Caco-2 (cell line): ENCODE measurements at regions not wholly inside any gene's neighbourhood (a gene's known extent, or its start where the extent isn't known, plus 50 kb on each side); places are given as distances from the start of the nearest gene placed in this dataset.

Source experiments
- BruUV-seq: library from RNA; stranded (reverse); fragments of 400-500 nt; replicated peaks from 2 replicates; lab custom pipeline; 2021; lab: Mats Ljungman, UMichigan
- CTCF ChIA-PET: fragments of 300-600 bp; sonication (Branson Sonifier 250); formaldehyde crosslinking; loops from one replicate; lab custom pipeline; 2022; ENCODE audit warnings: antibody characterized with exemption; lab: Charles Lee
- POLR2A ChIA-PET: fragments of 300-600 bp; sonication (Branson Sonifier 250); formaldehyde crosslinking; loops from one replicate; lab custom pipeline; 2022; ENCODE audit warnings: antibody characterized with exemption; lab: Charles Lee
- DNase-seq, 2 experiments: peaks; one replicate each; pipeline versions ENCODE4 v3.0.0 to v3.0.0-alpha.2; 2020 to 2022
- H3K27me3 ChIP-seq: replicated peaks from 2 replicates; pipeline ENCODE4 v1.6.0; 2011; ENCODE audit warnings: low read length; ENCODE audit not compliant: control insufficient read depth, insufficient read depth
- H3K36me3 ChIP-seq: 2 replicates; pipeline ENCODE4 v1.5.1; 2011; ENCODE audit warnings: low read length; ENCODE audit not compliant: control insufficient read depth, insufficient read depth
- H3K4me1 ChIP-seq: fragments of 250-450 bp; sonication (Bioruptor Pico); 2 replicates; pipeline ENCODE4 v1.5.1; 2020; ENCODE audit warnings: mild to moderate bottlenecking
- H3K4me3 ChIP-seq: 2 replicates; pipeline ENCODE4 v1.5.1; 2011; ENCODE audit warnings: low read depth, mild to moderate bottlenecking, control low read depth, low read length
- H3K9me3 ChIP-seq: fragments of 250-450 bp; sonication (Bioruptor Pico); 2 replicates; pipeline ENCODE4 v1.5.1; 2020; ENCODE audit warnings: mild to moderate bottlenecking, moderate library complexity
- H3K27ac Mint-ChIP-seq: one replicate; pipeline ENCODE4 v1.8.0; 2022; ENCODE audit warnings: mixed read lengths; ENCODE audit not compliant: unreplicated experiment
- H3K27me3 Mint-ChIP-seq: one replicate; pipeline ENCODE4 v1.8.0; 2022; ENCODE audit warnings: mixed read lengths; ENCODE audit not compliant: insufficient read depth, unreplicated experiment
- H3K36me3 Mint-ChIP-seq: one replicate; pipeline ENCODE4 v1.8.0; 2022; ENCODE audit warnings: mild to moderate bottlenecking, mixed read lengths; ENCODE audit not compliant: insufficient read depth, unreplicated experiment
- H3K4me1 Mint-ChIP-seq: one replicate; pipeline ENCODE4 v1.8.0; 2022; ENCODE audit warnings: low read depth, mixed read lengths; ENCODE audit not compliant: unreplicated experiment
- H3K4me3 Mint-ChIP-seq: one replicate; pipeline ENCODE4 v1.8.0; 2022; ENCODE audit warnings: mild to moderate bottlenecking, moderate library complexity, mixed read lengths; ENCODE audit not compliant: unreplicated experiment
- H3K9me3 Mint-ChIP-seq: one replicate; pipeline ENCODE4 v1.8.0; 2022; ENCODE audit warnings: mixed read lengths; ENCODE audit not compliant: unreplicated experiment
- intact Hi-C: fragments of 100-400 bp; cut with micrococcal nuclease; formaldehyde crosslinking; loops from one replicate; pipeline ENCODE4 v1.10.0; 2022; ENCODE audit not compliant: unreplicated experiment
- TF ChIP-seq, protein P1 (sequence below), 2 experiments: fragments of 200-600 bp in 1 of 2; IDR thresholded peaks; 1 replicate in 1 of 2; 2 replicates in 1 of 2; pipeline versions ENCODE4 v1.5.1 to v1.8.0; 2011 to 2022; ENCODE audit warnings: antibody characterized with exemption in 1 of 2, control low read depth in 1 of 2, inconsistent platforms in 1 of 2, low read depth in 1 of 2, low read length in 1 of 2, mild to moderate bottlenecking in 1 of 2, moderate library complexity in 1 of 2; ENCODE audit not compliant: insufficient read depth in 1 of 2, severe bottlenecking in 1 of 2, unreplicated experiment in 1 of 2

DNA sequence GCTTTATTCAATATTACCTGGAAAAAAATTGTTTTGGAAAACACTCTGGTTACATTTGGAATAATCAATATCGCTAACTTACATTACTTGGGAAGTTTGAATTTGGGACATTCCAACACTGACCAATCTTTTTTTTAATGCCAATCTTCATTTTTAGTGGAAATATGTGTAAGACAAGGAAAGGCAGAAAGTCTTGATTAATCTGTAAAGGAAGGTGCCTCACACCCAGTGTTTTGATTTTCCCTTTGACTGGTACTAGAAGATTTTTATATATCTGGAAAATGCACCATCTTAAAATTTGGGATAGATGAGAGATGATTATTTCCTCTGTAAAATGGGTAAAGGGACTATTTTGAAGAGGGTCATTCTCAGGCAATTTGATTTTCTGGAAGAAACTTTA, 879.2 kb upstream of the ZEB2 start:
- ChIA-PET CTCF (no interaction called here), POLR2A (no interaction called here)
- Mint-ChIP-seq H3K36me3 (no peaks in the 10 kb centered on the region), H3K9me3 (no peaks in the 10 kb centered on the region), H3K4me3 (no peak overlapping the region), H3K27ac (no peak overlapping the region), H3K27me3 (no peaks in the 10 kb centered on the region), H3K4me1 (no peaks in the 10 kb centered on the region)
- DNase-seq = no peak
- H3K36me3 ChIP-seq = no peaks in the 10 kb centered on the region
- TF ChIP-seq, protein P1, sequence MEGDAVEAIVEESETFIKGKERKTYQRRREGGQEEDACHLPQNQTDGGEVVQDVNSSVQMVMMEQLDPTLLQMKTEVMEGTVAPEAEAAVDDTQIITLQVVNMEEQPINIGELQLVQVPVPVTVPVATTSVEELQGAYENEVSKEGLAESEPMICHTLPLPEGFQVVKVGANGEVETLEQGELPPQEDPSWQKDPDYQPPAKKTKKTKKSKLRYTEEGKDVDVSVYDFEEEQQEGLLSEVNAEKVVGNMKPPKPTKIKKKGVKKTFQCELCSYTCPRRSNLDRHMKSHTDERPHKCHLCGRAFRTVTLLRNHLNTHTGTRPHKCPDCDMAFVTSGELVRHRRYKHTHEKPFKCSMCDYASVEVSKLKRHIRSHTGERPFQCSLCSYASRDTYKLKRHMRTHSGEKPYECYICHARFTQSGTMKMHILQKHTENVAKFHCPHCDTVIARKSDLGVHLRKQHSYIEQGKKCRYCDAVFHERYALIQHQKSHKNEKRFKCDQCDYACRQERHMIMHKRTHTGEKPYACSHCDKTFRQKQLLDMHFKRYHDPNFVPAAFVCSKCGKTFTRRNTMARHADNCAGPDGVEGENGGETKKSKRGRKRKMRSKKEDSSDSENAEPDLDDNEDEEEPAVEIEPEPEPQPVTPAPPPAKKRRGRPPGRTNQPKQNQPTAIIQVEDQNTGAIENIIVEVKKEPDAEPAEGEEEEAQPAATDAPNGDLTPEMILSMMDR (IDR thresholded peaks at IDR 0.05; ENCODE audit: insufficient read depth in 1 of 2, low read depth in 1 of 2, low read length in 1 of 2, severe bottlenecking in 1 of 2, unreplicated experiment in 1 of 2) = no peak
- intact Hi-C loops = no loop called here
- H3K9me3 ChIP-seq = no peaks in the 10 kb centered on the region
- no peaks in the 10 kb centered on the region for H3K27me3 ChIP-seq
- no TSS peak for BruUV-seq
- no peak overlapping the region for H3K4me3 ChIP-seq
- H3K4me1 ChIP-seq = no peaks in the 10 kb centered on the region

DNA sequence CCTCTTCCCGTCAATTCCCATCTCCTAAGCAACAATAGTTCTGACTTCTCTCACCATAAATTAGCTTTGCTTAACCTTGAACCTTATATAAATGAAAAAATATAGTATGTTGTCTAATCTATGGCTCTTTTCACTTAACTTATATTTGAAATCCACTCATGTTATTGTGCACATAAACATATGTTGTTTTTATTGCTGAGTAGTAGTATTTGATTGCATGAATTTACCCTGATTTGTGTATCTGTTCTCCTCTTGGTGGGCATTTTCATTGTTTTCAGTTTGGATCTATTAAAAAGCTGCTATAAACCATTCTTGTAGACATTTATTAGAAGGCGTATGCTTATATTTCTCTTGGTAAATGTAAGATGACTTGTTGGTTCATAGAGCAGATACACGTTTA, 874.3 kb upstream of the ZEB2 start:
- Mint-ChIP-seq H3K4me3 (no peak overlapping the region), H3K36me3 (no peaks in the 10 kb centered on the region), H3K4me1 (no peaks in the 10 kb centered on the region), H3K27ac (no peak overlapping the region), H3K9me3 (no peaks in the 10 kb centered on the region), H3K27me3 (peaks cover 2% of the 10 kb centered on the region)
- BruUV-seq = no TSS peak
- TF ChIP-seq, protein P1 (IDR thresholded peaks at IDR 0.05; ENCODE audit: insufficient read depth in 1 of 2, low read depth in 1 of 2, low read length in 1 of 2, severe bottlenecking in 1 of 2, unreplicated experiment in 1 of 2) = no peak
- Histone ChIP-seq H3K4me1 (no peaks in the 10 kb centered on the region), H3K27me3 (no peaks in the 10 kb centered on the region), H3K4me3 (no peak overlapping the region), H3K9me3 (no peaks in the 10 kb centered on the region), H3K36me3 (no peaks in the 10 kb centered on the region)
- CTCF ChIA-PET = no interaction called here
- no peak for DNase-seq
- POLR2A ChIA-PET = no interaction called here
- intact Hi-C loops = no loop called here

DNA sequence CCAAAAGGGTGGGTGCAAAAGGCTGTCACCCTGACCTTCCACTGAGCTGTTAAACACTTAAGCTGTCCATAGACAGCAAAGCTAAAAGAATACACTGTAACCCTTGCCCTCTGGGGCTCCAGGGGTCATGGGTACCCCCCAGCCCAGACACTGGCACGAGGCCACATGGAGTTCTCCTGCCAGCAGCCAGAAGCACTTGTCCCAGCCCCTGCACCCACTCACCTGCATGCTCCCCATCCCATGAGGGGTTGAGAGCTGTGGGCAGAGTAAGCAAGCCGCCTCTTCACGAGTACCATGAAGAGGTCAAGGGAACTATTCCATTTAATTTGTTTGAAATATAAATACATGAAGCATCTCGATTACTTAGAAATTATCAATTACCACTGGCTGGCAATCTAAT, 867.1 kb upstream of the ZEB2 start:
- H3K27me3 Mint-ChIP-seq = peaks cover 7% of the 10 kb centered on the region
- Histone ChIP-seq H3K9me3 (no peaks in the 10 kb centered on the region), H3K27me3 (no peaks in the 10 kb centered on the region), H3K36me3 (no peaks in the 10 kb centered on the region), H3K4me1 (no peaks in the 10 kb centered on the region), H3K4me3 (no peak overlapping the region)
- H3K27ac Mint-ChIP-seq = no peak overlapping the region
- POLR2A ChIA-PET = no interaction called here
- no peak for DNase-seq
- no peaks in the 10 kb centered on the region for H3K4me1 Mint-ChIP-seq
- intact Hi-C loops = no loop called here
- no peak overlapping the region for H3K4me3 Mint-ChIP-seq
- TF ChIP-seq, protein P1 (IDR thresholded peaks at IDR 0.05; ENCODE audit: insufficient read depth in 1 of 2, low read depth in 1 of 2, low read length in 1 of 2, severe bottlenecking in 1 of 2, unreplicated experiment in 1 of 2) = no peak
- BruUV-seq = no TSS peak
- H3K9me3 Mint-ChIP-seq = no peaks in the 10 kb centered on the region
- CTCF ChIA-PET = no interaction called here
- no peaks in the 10 kb centered on the region for H3K36me3 Mint-ChIP-seq
